ENCODE measurements at regions not wholly inside any gene's neighbourhood (a gene's known extent, or its start where the extent isn't known, plus 50 kb on each side); places are given as distances from the start of the nearest gene placed in this dataset.

- no peak for ATAC-seq
- ChIA-PET CTCF (interaction anchor here (1.3 kb wide), 2 partner anchors 35 to 232 kb away, joined by 3 to 5 read pairs; no protein-coding TSS in a partner anchor), POLR2A (interaction anchor here (1.0 kb wide), 1 partner anchor 8 kb away, joined by 3 read pairs; no protein-coding TSS in a partner anchor)
- peaks cover 5% of the 10 kb centered on the region; the same call in 1 of the 2 replicates for H3K4me1 Mint-ChIP-seq
- DNase-seq (ENCODE audit: low spot score) = no peak
- H3K27me3 Mint-ChIP-seq (ENCODE audit: low read depth) = no peaks in the 10 kb centered on the region
- no peak overlapping the region; the same call in 1 of the 2 replicates for H3K27ac Mint-ChIP-seq
- H3K9me3 Mint-ChIP-seq = no peaks in the 10 kb centered on the region
- no peak for TF ChIP-seq TEAD4 (CRISPR knock-in tag; IDR thresholded peaks at IDR 0.05)
- no peak for TF ChIP-seq FOXP1 (CRISPR knock-in tag; IDR thresholded peaks at IDR 0.05; ENCODE audit: borderline replicate concordance)
- no peak for TF ChIP-seq SMAD3 (CRISPR knock-in tag; IDR thresholded peaks at IDR 0.05; ENCODE audit: borderline replicate concordance)
- no peak for TF ChIP-seq NR1H2 (CRISPR knock-in tag; IDR thresholded peaks at IDR 0.05)
- TF ChIP-seq ATF1 (CRISPR knock-in tag; IDR thresholded peaks at IDR 0.05) = no peak
- no peak for TF ChIP-seq SMAD4 (CRISPR knock-in tag; IDR thresholded peaks at IDR 0.05)
- TF ChIP-seq, protein P1, sequence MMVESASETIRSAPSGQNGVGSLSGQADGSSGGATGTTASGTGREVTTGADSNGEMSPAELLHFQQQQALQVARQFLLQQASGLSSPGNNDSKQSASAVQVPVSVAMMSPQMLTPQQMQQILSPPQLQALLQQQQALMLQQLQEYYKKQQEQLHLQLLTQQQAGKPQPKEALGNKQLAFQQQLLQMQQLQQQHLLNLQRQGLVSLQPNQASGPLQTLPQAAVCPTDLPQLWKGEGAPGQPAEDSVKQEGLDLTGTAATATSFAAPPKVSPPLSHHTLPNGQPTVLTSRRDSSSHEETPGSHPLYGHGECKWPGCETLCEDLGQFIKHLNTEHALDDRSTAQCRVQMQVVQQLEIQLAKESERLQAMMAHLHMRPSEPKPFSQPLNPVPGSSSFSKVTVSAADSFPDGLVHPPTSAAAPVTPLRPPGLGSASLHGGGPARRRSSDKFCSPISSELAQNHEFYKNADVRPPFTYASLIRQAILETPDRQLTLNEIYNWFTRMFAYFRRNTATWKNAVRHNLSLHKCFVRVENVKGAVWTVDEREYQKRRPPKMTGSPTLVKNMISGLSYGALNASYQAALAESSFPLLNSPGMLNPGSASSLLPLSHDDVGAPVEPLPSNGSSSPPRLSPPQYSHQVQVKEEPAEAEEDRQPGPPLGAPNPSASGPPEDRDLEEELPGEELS (CRISPR knock-in tag; IDR thresholded peaks at IDR 0.05) = no peak
- TF ChIP-seq ZNF512 (CRISPR knock-in tag; IDR thresholded peaks at IDR 0.05; ENCODE audit: borderline replicate concordance) = no peak
- TF ChIP-seq, protein P2, sequence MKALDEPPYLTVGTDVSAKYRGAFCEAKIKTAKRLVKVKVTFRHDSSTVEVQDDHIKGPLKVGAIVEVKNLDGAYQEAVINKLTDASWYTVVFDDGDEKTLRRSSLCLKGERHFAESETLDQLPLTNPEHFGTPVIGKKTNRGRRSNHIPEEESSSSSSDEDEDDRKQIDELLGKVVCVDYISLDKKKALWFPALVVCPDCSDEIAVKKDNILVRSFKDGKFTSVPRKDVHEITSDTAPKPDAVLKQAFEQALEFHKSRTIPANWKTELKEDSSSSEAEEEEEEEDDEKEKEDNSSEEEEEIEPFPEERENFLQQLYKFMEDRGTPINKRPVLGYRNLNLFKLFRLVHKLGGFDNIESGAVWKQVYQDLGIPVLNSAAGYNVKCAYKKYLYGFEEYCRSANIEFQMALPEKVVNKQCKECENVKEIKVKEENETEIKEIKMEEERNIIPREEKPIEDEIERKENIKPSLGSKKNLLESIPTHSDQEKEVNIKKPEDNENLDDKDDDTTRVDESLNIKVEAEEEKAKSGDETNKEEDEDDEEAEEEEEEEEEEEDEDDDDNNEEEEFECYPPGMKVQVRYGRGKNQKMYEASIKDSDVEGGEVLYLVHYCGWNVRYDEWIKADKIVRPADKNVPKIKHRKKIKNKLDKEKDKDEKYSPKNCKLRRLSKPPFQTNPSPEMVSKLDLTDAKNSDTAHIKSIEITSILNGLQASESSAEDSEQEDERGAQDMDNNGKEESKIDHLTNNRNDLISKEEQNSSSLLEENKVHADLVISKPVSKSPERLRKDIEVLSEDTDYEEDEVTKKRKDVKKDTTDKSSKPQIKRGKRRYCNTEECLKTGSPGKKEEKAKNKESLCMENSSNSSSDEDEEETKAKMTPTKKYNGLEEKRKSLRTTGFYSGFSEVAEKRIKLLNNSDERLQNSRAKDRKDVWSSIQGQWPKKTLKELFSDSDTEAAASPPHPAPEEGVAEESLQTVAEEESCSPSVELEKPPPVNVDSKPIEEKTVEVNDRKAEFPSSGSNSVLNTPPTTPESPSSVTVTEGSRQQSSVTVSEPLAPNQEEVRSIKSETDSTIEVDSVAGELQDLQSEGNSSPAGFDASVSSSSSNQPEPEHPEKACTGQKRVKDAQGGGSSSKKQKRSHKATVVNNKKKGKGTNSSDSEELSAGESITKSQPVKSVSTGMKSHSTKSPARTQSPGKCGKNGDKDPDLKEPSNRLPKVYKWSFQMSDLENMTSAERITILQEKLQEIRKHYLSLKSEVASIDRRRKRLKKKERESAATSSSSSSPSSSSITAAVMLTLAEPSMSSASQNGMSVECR (CRISPR knock-in tag; IDR thresholded peaks at IDR 0.05; ENCODE audit: borderline replicate concordance) = no peak
- no peak for TF ChIP-seq ZNF671 (CRISPR knock-in tag; IDR thresholded peaks at IDR 0.05)
- no peak for TF ChIP-seq JUN (CRISPR knock-in tag; IDR thresholded peaks at IDR 0.05)
- no peak for TF ChIP-seq ESRRA (CRISPR knock-in tag; IDR thresholded peaks at IDR 0.05; ENCODE audit: borderline replicate concordance)
- no peak for TF ChIP-seq KAT7 (CRISPR knock-in tag; IDR thresholded peaks at IDR 0.05; ENCODE audit: borderline replicate concordance)
- no peak for TF ChIP-seq GABPB1 (CRISPR knock-in tag; IDR thresholded peaks at IDR 0.05)
- TF ChIP-seq CREM (CRISPR knock-in tag; IDR thresholded peaks at IDR 0.05) = no peak
- no peak for TF ChIP-seq TCF7 (CRISPR knock-in tag; IDR thresholded peaks at IDR 0.05; ENCODE audit: low read depth)
- no peak for TF ChIP-seq ZNF532 (CRISPR knock-in tag; IDR thresholded peaks at IDR 0.05; ENCODE audit: borderline replicate concordance)
- TF ChIP-seq, protein P3, sequence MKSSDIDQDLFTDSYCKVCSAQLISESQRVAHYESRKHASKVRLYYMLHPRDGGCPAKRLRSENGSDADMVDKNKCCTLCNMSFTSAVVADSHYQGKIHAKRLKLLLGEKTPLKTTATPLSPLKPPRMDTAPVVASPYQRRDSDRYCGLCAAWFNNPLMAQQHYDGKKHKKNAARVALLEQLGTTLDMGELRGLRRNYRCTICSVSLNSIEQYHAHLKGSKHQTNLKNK (CRISPR knock-in tag; IDR thresholded peaks at IDR 0.05) = no peak
- no peak for TF ChIP-seq RELA (CRISPR knock-in tag; IDR thresholded peaks at IDR 0.05; ENCODE audit: borderline replicate concordance)
- no peak for TF ChIP-seq ZNF263 (CRISPR knock-in tag; IDR thresholded peaks at IDR 0.05; ENCODE audit: low read depth)
- H3K4me3 Mint-ChIP-seq = no peak overlapping the region
- H3K36me3 Mint-ChIP-seq = no peaks in the 10 kb centered on the region
Measured at GRCh38 chr6:137357948-137358266, 136.3 kb downstream of the OLIG3 start.
